GM23248 (cell line): ENCODE measurements at regions not wholly inside any gene's neighbourhood (a gene's known extent, or its start where the extent isn't known, plus 50 kb on each side); places are given as distances from the start of the nearest gene placed in this dataset.

Experiments used
- DNase-seq: peaks from one replicate; pipeline ENCODE4 v3.0.0-alpha.2; 2015
- H2AFZ ChIP-seq: fragments of 200-600 bp; sonication (generic); 2 replicates; pipeline ENCODE4 v1.6.1; 2016; ENCODE audit warnings: antibody characterized with exemption
- H3F3A ChIP-seq: fragments of 200-600 bp; sonication (generic); 2 replicates; pipeline ENCODE4 v1.6.1; 2016; ENCODE audit warnings: mild to moderate bottlenecking, antibody characterized with exemption, mixed run types; ENCODE audit not compliant: insufficient read depth
- H3K27ac ChIP-seq: fragments of 200-600 bp; sonication (generic); 2 replicates; pipeline ENCODE4 v1.5.1; 2016; ENCODE audit warnings: mild to moderate bottlenecking
- H3K27me3 ChIP-seq: fragments of 200-600 bp; sonication (generic); replicated peaks from 2 replicates; pipeline ENCODE4 v1.6.1; 2016; ENCODE audit warnings: mild to moderate bottlenecking; ENCODE audit not compliant: insufficient read depth
- H3K36me3 ChIP-seq: fragments of 200-600 bp; sonication (generic); 2 replicates; pipeline ENCODE4 v1.6.1; 2016; ENCODE audit warnings: low read depth, mild to moderate bottlenecking
- H3K4me1 ChIP-seq: fragments of 200-600 bp; sonication (generic); 2 replicates; pipeline ENCODE4 v1.6.1; 2016; ENCODE audit warnings: mild to moderate bottlenecking; ENCODE audit not compliant: insufficient read depth
- H3K4me2 ChIP-seq: fragments of 200-600 bp; sonication (generic); one replicate; pipeline ENCODE4 v1.6.1; 2016; ENCODE audit warnings: mild to moderate bottlenecking; ENCODE audit not compliant: unreplicated experiment
- H3K4me3 ChIP-seq: fragments of 200-600 bp; sonication (generic); 2 replicates; pipeline ENCODE4 v1.5.1; 2016; ENCODE audit warnings: mild to moderate bottlenecking
- H3K79me2 ChIP-seq: fragments of 200-600 bp; sonication (generic); 2 replicates; pipeline ENCODE4 v1.6.1; 2016; ENCODE audit warnings: mild to moderate bottlenecking; ENCODE audit not compliant: insufficient read depth
- H3K9ac ChIP-seq: fragments of 200-600 bp; sonication (generic); 2 replicates; pipeline ENCODE4 v1.6.1; 2016; ENCODE audit warnings: mild to moderate bottlenecking
- H3K9me2 ChIP-seq: fragments of 200-600 bp; sonication (generic); 2 replicates; pipeline ENCODE4 v1.6.1; 2016; ENCODE audit warnings: mixed run types, mild to moderate bottlenecking, moderate library complexity; ENCODE audit not compliant: insufficient read depth
- H3K9me3 ChIP-seq: fragments of 200-600 bp; sonication (generic); one replicate; pipeline ENCODE4 v1.6.1; 2017; ENCODE audit warnings: low read depth
- H4K20me1 ChIP-seq: fragments of 200-600 bp; sonication (generic); 2 replicates; pipeline ENCODE4 v1.6.0; 2016; ENCODE audit not compliant: insufficient read depth
- EZH2 ChIP-seq: fragments of 200-600 bp; sonication (generic); IDR thresholded peaks from 2 replicates; pipeline ENCODE4 v1.6.1; 2018; ENCODE audit warnings: antibody characterized with exemption, mild to moderate bottlenecking; ENCODE audit not compliant: insufficient read depth, poor library complexity, severe bottlenecking
- EZH2phosphoT487 ChIP-seq: fragments of 200-600 bp; sonication (generic); IDR thresholded peaks from 2 replicates; pipeline ENCODE4 v1.6.1; 2018; ENCODE audit warnings: antibody characterized with exemption, moderate library complexity, mild to moderate bottlenecking, low read depth; ENCODE audit not compliant: insufficient read depth
- WGBS, 2 experiments: methylation state at CpG; one replicate each; pipeline ENCODE4 v1.1.6; 2015 to 2017; ENCODE audit warnings: low lambda C conversion rate in 2 of 2, low coverage in 1 of 2; ENCODE audit errors: missing lambda C conversion rate in 2 of 2; 5-methylcytosine and 5-hydroxymethylcytosine counted together
- in situ Hi-C: fragments of 300-500 bp; cut with MboI; formaldehyde crosslinking; loops from 2 replicates; pipeline ENCODE4 v1.15.0; 2020

DNA sequence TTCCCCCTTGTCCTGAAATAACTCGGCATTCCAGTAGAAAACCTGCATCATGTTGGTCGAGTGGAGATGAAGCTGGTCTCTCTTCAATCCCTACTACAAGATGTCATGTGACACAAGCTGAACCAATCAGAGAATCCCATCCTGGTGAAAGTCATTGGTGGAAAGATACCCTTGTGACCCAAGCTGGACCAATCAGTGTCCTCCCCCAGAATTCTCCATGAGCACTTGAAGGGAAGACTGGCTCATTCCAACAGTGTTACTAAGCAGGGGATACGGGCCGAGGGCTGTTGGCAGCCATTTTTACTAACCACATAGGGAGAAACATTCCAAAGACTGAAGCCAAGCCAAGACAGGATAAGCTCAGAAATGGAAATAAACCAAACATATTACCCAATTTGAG lies 298.3 kb downstream of the ICOS start:
- H3K36me3 ChIP-seq = no peaks in the 10 kb centered on the region
- in situ Hi-C loops = no loop called here
- H3K9me3 ChIP-seq = no peaks in the 10 kb centered on the region
- H3K27ac ChIP-seq = no peak overlapping the region
- H3K27me3 ChIP-seq = 0 out of 2 replicates have a peak, but pooled peaks cover 3% of the 10 kb centered on the region
- WGBS, 2 experiments = 22 to 34% methylated on average over 4 of the region's 4 CpGs
- H3K9ac ChIP-seq = no peak overlapping the region
- no peak overlapping the region for H2AFZ ChIP-seq
- TF ChIP-seq EZH2phosphoT487 (no peak), EZH2 (no peak)
- DNase-seq = peak; percentile 13
- no peak overlapping the region for H3K4me3 ChIP-seq
- H3K4me1 ChIP-seq = no peaks in the 10 kb centered on the region
- no peaks in the 10 kb centered on the region for H4K20me1 ChIP-seq
- H3F3A ChIP-seq = no peaks in the 10 kb centered on the region
- H3K4me2 ChIP-seq = no peak overlapping the region
- H3K79me2 ChIP-seq = no peaks in the 10 kb centered on the region
- H3K9me2 ChIP-seq = no peaks in the 10 kb centered on the region

DNA sequence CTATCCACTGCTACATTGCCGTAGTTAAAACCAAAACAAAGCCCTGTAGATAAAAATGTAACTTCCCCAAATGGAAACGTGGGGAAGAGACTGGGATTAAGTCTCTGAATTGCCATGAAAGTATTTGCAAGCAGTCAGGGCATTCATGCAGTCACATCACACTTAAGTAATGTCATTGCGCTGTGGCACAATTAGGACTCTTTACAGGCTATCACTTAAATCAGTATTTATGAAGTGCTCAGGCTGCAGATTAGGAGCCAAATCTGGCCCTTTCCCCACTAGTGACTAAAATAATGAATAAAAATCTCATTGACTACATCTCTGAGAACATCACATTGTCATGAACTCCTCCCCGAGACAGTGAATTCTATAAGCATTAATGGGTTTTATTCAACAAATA lies 300.9 kb downstream of the ICOS start:
- no peaks in the 10 kb centered on the region for H3K79me2 ChIP-seq
- TF ChIP-seq EZH2phosphoT487 = no peak
- no peak for TF ChIP-seq EZH2
- no peak overlapping the region for H3K9ac ChIP-seq

DNA sequence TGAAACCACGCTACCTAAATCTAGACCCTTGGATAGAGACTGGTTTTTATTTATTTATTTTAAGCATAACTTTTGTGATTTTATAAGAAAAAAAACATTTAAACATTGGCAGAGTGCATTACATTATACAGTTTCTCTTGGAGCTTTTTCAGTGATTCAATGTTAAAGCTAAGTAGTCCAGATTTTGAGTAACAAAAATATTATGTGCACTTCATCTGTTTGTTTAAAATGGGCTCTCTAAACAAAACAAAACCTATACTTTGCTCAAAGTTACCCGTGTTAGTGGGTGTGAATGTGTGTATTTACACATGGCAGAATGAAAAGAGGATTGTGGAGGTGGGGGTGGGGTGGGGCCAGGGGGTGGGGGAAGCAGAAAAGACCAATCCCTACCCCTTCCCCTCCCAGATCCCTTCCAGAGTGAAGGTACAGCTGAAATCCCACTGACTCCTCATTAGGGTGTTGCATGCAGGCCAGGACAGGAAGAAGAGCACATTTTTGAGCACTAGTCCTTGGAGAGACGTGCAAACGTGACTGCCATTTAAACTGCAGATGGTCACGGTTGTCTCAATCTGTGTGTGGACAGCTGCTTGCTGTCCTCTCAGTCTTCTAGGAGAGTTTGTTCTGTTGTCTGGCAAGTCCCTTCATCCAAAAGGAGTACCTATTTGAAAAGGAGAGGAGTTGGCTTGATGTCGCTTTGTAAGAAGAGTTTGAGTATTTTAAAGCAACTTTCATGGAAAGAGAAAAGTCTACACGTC lies 303.0 kb downstream of the ICOS start:
- no peaks in the 10 kb centered on the region for H3K9me3 ChIP-seq
- no peak overlapping the region for H3K27ac ChIP-seq
- H3K4me1 ChIP-seq = no peaks in the 10 kb centered on the region
- TF ChIP-seq EZH2 (no peak), EZH2phosphoT487 (no peak)
- in situ Hi-C loops = no loop called here
- no peak overlapping the region for H2AFZ ChIP-seq
- no peaks in the 10 kb centered on the region for H3K27me3 ChIP-seq
- no peaks in the 10 kb centered on the region for H4K20me1 ChIP-seq
- H3K4me2 ChIP-seq = no peak overlapping the region
- no peaks in the 10 kb centered on the region for H3K36me3 ChIP-seq
- WGBS, 2 experiments = 59 to 62% methylated on average over 7 of the region's 7 CpGs
- H3K4me3 ChIP-seq = no peak overlapping the region
- H3K79me2 ChIP-seq = no peaks in the 10 kb centered on the region
- H3F3A ChIP-seq = no peaks in the 10 kb centered on the region
- no peak overlapping the region for H3K9ac ChIP-seq
- no peak for DNase-seq
- no peaks in the 10 kb centered on the region for H3K9me2 ChIP-seq

More for the DNA sequence above, 300.9 kb downstream of the ICOS start:
- in situ Hi-C loops = no loop called here
- Histone ChIP-seq H4K20me1 (no peaks in the 10 kb centered on the region), H3K4me3 (no peak overlapping the region), H3K36me3 (no peaks in the 10 kb centered on the region), H3K9me2 (no peaks in the 10 kb centered on the region), H3K27me3 (no peaks in the 10 kb centered on the region), H3F3A (no peaks in the 10 kb centered on the region), H3K4me2 (no peak overlapping the region), H2AFZ (no peak overlapping the region), H3K27ac (no peak overlapping the region), H3K9me3 (no peaks in the 10 kb centered on the region), H3K4me1 (no peaks in the 10 kb centered on the region)
- 37 to 54% methylated on average over 4 of the region's 4 CpGs for WGBS, 2 experiments
- no peak for DNase-seq

DNA sequence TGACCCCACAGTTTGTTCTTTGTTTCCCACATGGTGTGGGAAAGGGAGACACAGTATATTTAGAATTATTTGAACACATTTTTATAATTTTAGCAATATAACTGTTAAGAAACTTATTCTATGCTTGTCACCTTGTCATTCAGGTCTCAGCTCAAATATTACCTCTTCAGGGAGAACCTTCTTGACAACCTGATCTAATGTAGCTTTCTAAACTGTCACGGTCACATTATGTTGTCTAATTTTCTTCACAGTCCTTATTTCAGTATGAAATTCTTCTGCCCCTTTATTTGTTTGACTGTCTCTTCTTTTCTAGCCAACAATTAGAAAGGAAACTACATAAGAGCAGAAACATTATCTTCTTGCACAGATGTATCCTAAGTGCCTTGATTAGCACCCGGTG lies 304.3 kb upstream of the PARD3B start:
- no peaks in the 10 kb centered on the region for H3K4me1 ChIP-seq
- 50 to 62% methylated on average over 2 of the region's 2 CpGs for WGBS, 2 experiments
- no peaks in the 10 kb centered on the region for H3K27me3 ChIP-seq
- H3K4me2 ChIP-seq = no peak overlapping the region
- no peaks in the 10 kb centered on the region for H3F3A ChIP-seq
- H3K36me3 ChIP-seq = no peaks in the 10 kb centered on the region
- no peaks in the 10 kb centered on the region for H3K79me2 ChIP-seq
- no peak overlapping the region for H3K27ac ChIP-seq
- no peaks in the 10 kb centered on the region for H4K20me1 ChIP-seq
- no peak for DNase-seq
- in situ Hi-C loops = no loop called here
- no peak overlapping the region for H2AFZ ChIP-seq
- no peak for TF ChIP-seq EZH2
- TF ChIP-seq EZH2phosphoT487 = no peak
- no peak overlapping the region for H3K4me3 ChIP-seq
- no peak overlapping the region for H3K9ac ChIP-seq
- H3K9me2 ChIP-seq = no peaks in the 10 kb centered on the region
- H3K9me3 ChIP-seq = no peaks in the 10 kb centered on the region
